ENCODE measurements at regions not wholly inside any gene's neighbourhood (a gene's known extent, or its start where the extent isn't known, plus 50 kb on each side); places are given as distances from the start of the nearest gene placed in this dataset.

DNA sequence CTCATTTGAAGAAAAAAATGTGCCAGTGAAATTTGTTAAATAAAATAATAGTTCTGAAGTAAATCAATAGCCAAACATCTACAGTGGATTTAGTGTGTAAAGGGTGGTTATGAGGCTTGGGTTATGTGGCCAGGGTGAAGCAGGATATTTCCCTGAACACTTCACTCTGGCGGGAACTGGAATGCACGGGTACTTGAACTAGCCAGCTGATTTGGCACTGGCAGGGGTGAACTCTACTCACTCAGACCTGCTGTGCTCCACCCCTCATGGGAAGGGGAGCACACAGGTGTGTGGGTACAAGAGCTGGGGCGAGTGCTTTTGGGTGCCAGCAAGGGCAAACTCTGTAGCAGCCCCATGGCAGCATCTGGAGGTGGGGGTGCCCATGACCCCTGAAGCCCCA, 278.2 kb downstream of the CALCRL start (continued):
- TF ChIP-seq, protein P1, sequence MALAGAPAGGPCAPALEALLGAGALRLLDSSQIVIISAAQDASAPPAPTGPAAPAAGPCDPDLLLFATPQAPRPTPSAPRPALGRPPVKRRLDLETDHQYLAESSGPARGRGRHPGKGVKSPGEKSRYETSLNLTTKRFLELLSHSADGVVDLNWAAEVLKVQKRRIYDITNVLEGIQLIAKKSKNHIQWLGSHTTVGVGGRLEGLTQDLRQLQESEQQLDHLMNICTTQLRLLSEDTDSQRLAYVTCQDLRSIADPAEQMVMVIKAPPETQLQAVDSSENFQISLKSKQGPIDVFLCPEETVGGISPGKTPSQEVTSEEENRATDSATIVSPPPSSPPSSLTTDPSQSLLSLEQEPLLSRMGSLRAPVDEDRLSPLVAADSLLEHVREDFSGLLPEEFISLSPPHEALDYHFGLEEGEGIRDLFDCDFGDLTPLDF (CRISPR knock-in tag; IDR thresholded peaks at IDR 0.05) = no peak

- ChIA-PET CTCF (interaction anchor here (0.6 to 1.3 kb wide), 2 partner anchors 31 to 106 kb away, joined by 3 to 4 read pairs; no protein-coding TSS in a partner anchor), POLR2A (no interaction called here)
- H3K4me3 Mint-ChIP-seq = no peak overlapping the region
- DNase-seq (ENCODE audit: low spot score) (no peak), ATAC-seq (no peak)
- H3K27ac Mint-ChIP-seq = no peak overlapping the region
- H3K27me3 Mint-ChIP-seq (ENCODE audit: low read depth) = no peaks in the 10 kb centered on the region
- no peaks in the 10 kb centered on the region for H3K36me3 Mint-ChIP-seq
- H3K9me3 Mint-ChIP-seq = peaks cover 10% of the 10 kb centered on the region
- TF ChIP-seq, protein P2, sequence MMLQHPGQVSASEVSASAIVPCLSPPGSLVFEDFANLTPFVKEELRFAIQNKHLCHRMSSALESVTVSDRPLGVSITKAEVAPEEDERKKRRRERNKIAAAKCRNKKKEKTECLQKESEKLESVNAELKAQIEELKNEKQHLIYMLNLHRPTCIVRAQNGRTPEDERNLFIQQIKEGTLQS (CRISPR knock-in tag; conservative IDR thresholded peaks at IDR 0.05) = no peak
- TF ChIP-seq HMGA2 (CRISPR knock-in tag; IDR thresholded peaks at IDR 0.05) = no peak
- TF ChIP-seq GRHL2 (CRISPR knock-in tag; IDR thresholded peaks at IDR 0.05; ENCODE audit: insufficient replicate concordance, severe bottlenecking) = no peak
- TF ChIP-seq FOXP1 (CRISPR knock-in tag; IDR thresholded peaks at IDR 0.05; ENCODE audit: borderline replicate concordance) = no peak
- TF ChIP-seq NR1H2 (CRISPR knock-in tag; IDR thresholded peaks at IDR 0.05) = no peak
- TF ChIP-seq ZNF263 (CRISPR knock-in tag; IDR thresholded peaks at IDR 0.05; ENCODE audit: low read depth) = no peak
- no peak for TF ChIP-seq TEAD4 (CRISPR knock-in tag; IDR thresholded peaks at IDR 0.05)
- peaks cover 4% of the 10 kb centered on the region for H3K4me1 Mint-ChIP-seq
These were observed 279.0 kb downstream of the CALCRL start for GRCh38 chr2:187168720-187169713.

GRCh38 chr2:187167491-187167890, 280.6 kb downstream of the CALCRL start:
- Mint-ChIP-seq H3K4me3 (no peak overlapping the region), H3K27ac (no peak overlapping the region), H3K36me3 (no peaks in the 10 kb centered on the region), H3K4me1 (peaks cover 4% of the 10 kb centered on the region), H3K27me3 (ENCODE audit: low read depth) (no peaks in the 10 kb centered on the region), H3K9me3 (peaks cover 9% of the 10 kb centered on the region)
- DNase-seq (ENCODE audit: low spot score) (no peak), ATAC-seq (no peak)
- ChIA-PET CTCF (no interaction called here), POLR2A (no interaction called here)
- TF ChIP-seq, protein P3, sequence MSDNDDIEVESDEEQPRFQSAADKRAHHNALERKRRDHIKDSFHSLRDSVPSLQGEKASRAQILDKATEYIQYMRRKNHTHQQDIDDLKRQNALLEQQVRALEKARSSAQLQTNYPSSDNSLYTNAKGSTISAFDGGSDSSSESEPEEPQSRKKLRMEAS (CRISPR knock-in tag; IDR thresholded peaks at IDR 0.05) = no peak
- TF ChIP-seq ZNF396 (CRISPR knock-in tag; IDR thresholded peaks at IDR 0.05; ENCODE audit: borderline replicate concordance) (no peak), ESRRA (CRISPR knock-in tag; IDR thresholded peaks at IDR 0.05; ENCODE audit: borderline replicate concordance) (no peak)

DNA sequence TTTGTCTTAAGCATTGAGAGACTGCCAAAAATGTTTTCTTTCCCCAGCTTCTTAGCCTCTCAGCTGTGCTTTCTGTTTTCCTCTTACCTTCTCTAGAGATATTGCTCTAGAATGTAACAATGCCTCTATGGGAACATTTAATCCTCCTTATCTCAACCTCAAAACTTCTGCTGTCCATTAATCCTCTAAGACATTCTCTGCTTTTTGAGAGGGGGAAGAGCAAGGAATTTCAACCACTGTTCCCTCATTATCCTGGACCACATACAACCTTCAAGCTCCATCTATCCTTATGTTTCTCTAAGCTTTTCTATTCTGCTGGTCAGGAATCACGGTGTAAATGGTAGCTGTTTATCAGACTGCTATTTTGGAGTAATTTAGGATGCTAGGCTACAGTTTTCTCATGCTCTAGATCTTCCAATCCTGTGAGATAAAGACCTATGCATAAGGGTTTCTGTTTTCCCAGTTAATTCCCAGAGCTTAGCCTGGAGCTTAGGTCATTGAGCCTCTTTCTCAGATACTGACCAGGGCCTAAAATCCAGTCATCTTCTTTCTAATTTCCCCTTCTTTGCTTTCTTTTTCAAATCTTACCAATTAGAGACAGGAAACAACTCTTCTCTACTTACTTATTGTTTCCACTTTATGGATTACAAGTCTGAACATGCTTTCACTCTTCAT, 282.0 kb downstream of the CALCRL start:
- CTCF ChIA-PET = interaction anchor here (1.6 to 1.8 kb wide), 2 partner anchors 28 to 303 kb away, joined by 5 to 9 read pairs; no protein-coding TSS in a partner anchor
- no peak for TF ChIP-seq ZNF138 (CRISPR knock-in tag; conservative IDR thresholded peaks at IDR 0.05)
- no peak for TF ChIP-seq NR1H2 (CRISPR knock-in tag; IDR thresholded peaks at IDR 0.05)
- TF ChIP-seq IRF1 (CRISPR knock-in tag; IDR thresholded peaks at IDR 0.05) = no peak
- no peak for TF ChIP-seq PRDM15 (CRISPR knock-in tag; IDR thresholded peaks at IDR 0.05)
- TF ChIP-seq SMAD3 (CRISPR knock-in tag; IDR thresholded peaks at IDR 0.05; ENCODE audit: borderline replicate concordance) = no peak
- TF ChIP-seq GRHL2 (CRISPR knock-in tag; IDR thresholded peaks at IDR 0.05; ENCODE audit: insufficient replicate concordance, severe bottlenecking) = no peak
- no peak for TF ChIP-seq ZSCAN18 (CRISPR knock-in tag; IDR thresholded peaks at IDR 0.05)
- TF ChIP-seq ZNF423 (CRISPR knock-in tag; IDR thresholded peaks at IDR 0.05) = no peak
- TF ChIP-seq, protein P2 (CRISPR knock-in tag; conservative IDR thresholded peaks at IDR 0.05) = no peak

More for the DNA sequence above, 282.0 kb downstream of the CALCRL start:
- peaks cover under 1% of the 10 kb centered on the region for H3K9me3 Mint-ChIP-seq
- no peaks in the 10 kb centered on the region for H3K27me3 Mint-ChIP-seq (ENCODE audit: low read depth)
- H3K27ac Mint-ChIP-seq = no peak overlapping the region
- DNase-seq (ENCODE audit: low spot score) (no peak), ATAC-seq (peak; percentile 24; the same call in 1 of the 2 replicates)
- H3K36me3 Mint-ChIP-seq = no peaks in the 10 kb centered on the region
- no peak overlapping the region for H3K4me3 Mint-ChIP-seq
- POLR2A ChIA-PET = interaction anchor here (0.8 kb wide), 1 partner anchor 11 kb away, joined by 3 read pairs; no protein-coding TSS in a partner anchor
- peaks cover 4% of the 10 kb centered on the region for H3K4me1 Mint-ChIP-seq
